Esophagus muscularis mucosa (tissue), 4 donors: ENCODE measurements at regions not wholly inside any gene's neighbourhood (a gene's known extent, or its start where the extent isn't known, plus 50 kb on each side); places are given as distances from the start of the nearest gene placed in this dataset.
"Not testable (repeated sequence)": the region's sequence is repeated elsewhere in the genome, so short reads cannot be mapped to it uniquely, and the experiment has no call there.

Experiments used
- DNase-seq: peaks from one replicate; pipeline ENCODE4 v3.0.0-alpha.2; 2017; ENCODE audit errors: extremely low spot score
- H3K27ac ChIP-seq, 4 donors: fragments of 200-600 bp; sonication (generic); replicated peaks in 1 of 4; 1 replicate in 3 of 4; 2 replicates in 1 of 4; pipeline ENCODE4 v1.5.1; 2016 to 2019; ENCODE audit warnings: mild to moderate bottlenecking in 1 of 4
- H3K27me3 ChIP-seq, 4 donors: fragments of 200-600 bp; sonication (generic); one replicate each; pipeline versions ENCODE4 v1.5.1 to v1.6.0; 2016 to 2019
- H3K36me3 ChIP-seq, 4 donors: fragments of 200-600 bp; sonication (generic); one replicate each; pipeline ENCODE4 v1.5.1; 2016 to 2019
- H3K4me1 ChIP-seq, 4 donors: fragments of 200-600 bp; sonication (generic); one replicate each; pipeline ENCODE4 v1.5.1; 2016 to 2019
- H3K4me3 ChIP-seq, 4 donors: fragments of 200-600 bp; sonication (generic); 1 replicate in 2 of 4; 2 replicates in 2 of 4; pipeline ENCODE4 v1.5.1; 2016 to 2019; ENCODE audit warnings: mild to moderate bottlenecking in 4 of 4, moderate library complexity in 1 of 4
- H3K9me3 ChIP-seq, 4 donors: fragments of 200-600 bp; sonication (generic); 1 replicate in 3 of 4; 2 replicates in 1 of 4; pipeline ENCODE4 v1.5.1; 2016 to 2019
- EP300 ChIP-seq: sonication (generic); formaldehyde crosslinking; IDR thresholded peaks from one replicate; pipeline ENCODE4 v1.6.1; 2017; ENCODE audit warnings: antibody characterized with exemption
- POLR2A ChIP-seq: fragments of 450-650 bp; IDR thresholded peaks from one replicate; pipeline ENCODE4 v1.6.1; 2017; ENCODE audit warnings: antibody characterized with exemption, moderate library complexity, mild to moderate bottlenecking, low read depth
- POLR2AphosphoS5 ChIP-seq, 2 donors: sonication (generic); formaldehyde crosslinking; IDR thresholded peaks; one replicate each; pipeline ENCODE4 v1.6.1; 2017; ENCODE audit warnings: antibody characterized with exemption in 2 of 2
- WGBS: methylation state at CpG from one replicate; pipeline ENCODE4 v1.1.5; 2018; 5-methylcytosine and 5-hydroxymethylcytosine counted together
- intact Hi-C: fragments of 100-400 bp; cut with DNase I; formaldehyde crosslinking; loops from one replicate; pipeline ENCODE4 v1.15.1; 2023
- TF ChIP-seq, protein P1 (sequence below), 3 experiments: fragments of 200-600 bp in 2 of 3; fragments of 450-650 bp in 1 of 3; sonication (generic) in 2 of 3; IDR thresholded peaks; one replicate each; pipeline ENCODE4 v1.5.1; 2017 to 2019; ENCODE audit warnings: antibody characterized with exemption in 3 of 3, mild to moderate bottlenecking in 2 of 3, moderate library complexity in 1 of 3

GRCh38 chr4:29726938-29727337 is 993.2 kb upstream of the PCDH7 start:
- intact Hi-C loops, result no loop called here
- Histone ChIP-seq H3K27me3 (no peaks in the 10 kb centered on the region), H3K4me1 (no peaks in the 10 kb centered on the region), H3K36me3 (no peaks in the 10 kb centered on the region), H3K9me3 (no peaks in the 10 kb centered on the region), H3K27ac (no peak overlapping the region), H3K4me3 (no peak overlapping the region)
- TF ChIP-seq POLR2A, result no peak
- TF ChIP-seq POLR2AphosphoS5 (IDR thresholded peaks at IDR 0.05), result no peak
- TF ChIP-seq, protein P1, sequence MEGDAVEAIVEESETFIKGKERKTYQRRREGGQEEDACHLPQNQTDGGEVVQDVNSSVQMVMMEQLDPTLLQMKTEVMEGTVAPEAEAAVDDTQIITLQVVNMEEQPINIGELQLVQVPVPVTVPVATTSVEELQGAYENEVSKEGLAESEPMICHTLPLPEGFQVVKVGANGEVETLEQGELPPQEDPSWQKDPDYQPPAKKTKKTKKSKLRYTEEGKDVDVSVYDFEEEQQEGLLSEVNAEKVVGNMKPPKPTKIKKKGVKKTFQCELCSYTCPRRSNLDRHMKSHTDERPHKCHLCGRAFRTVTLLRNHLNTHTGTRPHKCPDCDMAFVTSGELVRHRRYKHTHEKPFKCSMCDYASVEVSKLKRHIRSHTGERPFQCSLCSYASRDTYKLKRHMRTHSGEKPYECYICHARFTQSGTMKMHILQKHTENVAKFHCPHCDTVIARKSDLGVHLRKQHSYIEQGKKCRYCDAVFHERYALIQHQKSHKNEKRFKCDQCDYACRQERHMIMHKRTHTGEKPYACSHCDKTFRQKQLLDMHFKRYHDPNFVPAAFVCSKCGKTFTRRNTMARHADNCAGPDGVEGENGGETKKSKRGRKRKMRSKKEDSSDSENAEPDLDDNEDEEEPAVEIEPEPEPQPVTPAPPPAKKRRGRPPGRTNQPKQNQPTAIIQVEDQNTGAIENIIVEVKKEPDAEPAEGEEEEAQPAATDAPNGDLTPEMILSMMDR (IDR thresholded peaks at IDR 0.05), result no peak
- no peak for TF ChIP-seq EP300
- DNase-seq, result no peak
- 86% methylated on average over 3 of the region's 3 CpGs for WGBS

DNA sequence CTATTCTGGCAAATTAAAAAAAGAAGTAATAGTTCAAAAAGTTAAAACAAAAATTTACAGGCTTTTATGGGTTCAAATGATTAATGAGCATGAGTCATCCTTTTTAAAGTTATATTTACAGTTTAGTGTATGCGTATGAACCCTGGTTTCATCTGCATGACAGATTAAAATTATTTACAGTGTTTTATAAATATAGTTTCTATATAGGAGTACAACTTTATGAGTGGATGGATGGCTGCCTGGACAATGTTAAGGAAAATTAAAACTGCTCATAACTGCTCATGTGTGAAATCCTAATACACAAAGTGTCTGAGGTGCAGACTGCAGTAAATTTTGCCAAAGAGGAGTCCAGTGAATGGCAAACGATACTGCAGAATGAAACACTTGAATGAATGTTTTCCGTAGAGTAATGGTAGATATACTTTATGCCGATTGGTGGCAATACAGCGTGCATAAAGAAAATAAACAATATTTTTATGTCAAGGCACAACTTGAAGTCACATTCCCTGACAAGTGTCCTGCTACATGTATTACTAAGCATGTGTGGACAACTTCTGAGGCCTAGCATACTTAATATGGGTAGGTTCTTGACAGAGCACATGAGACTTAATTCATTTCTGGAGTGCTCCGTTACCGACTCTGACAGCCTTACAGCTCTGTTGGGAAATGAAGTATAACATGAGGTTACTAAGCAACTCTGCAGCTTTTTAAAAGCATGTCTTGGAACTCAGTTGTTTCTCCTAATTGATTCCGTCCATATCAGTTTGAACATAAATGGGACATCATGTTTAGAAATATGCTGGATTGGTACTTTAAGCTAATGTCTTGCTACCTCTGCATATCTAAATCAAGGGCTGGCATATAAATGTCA is 985.6 kb upstream of the PCDH7 start:
- no peak for TF ChIP-seq POLR2AphosphoS5 (IDR thresholded peaks at IDR 0.05)
- Histone ChIP-seq H3K4me3 (no peak overlapping the region), H3K9me3 (no peaks in the 10 kb centered on the region), H3K27ac (no peak overlapping the region), H3K36me3 (no peaks in the 10 kb centered on the region), H3K4me1 (no peaks in the 10 kb centered on the region), H3K27me3 (no peaks in the 10 kb centered on the region)
- 57% methylated on average over 8 of the region's 8 CpGs for WGBS
- intact Hi-C loops, result no loop called here
- DNase-seq, result no peak

GRCh38 chr4:29756966-29757365 is 963.2 kb upstream of the PCDH7 start:
- Histone ChIP-seq H3K27me3 (no peaks in the 10 kb centered on the region), H3K9me3 (no peaks in the 10 kb centered on the region), H3K36me3 (no peaks in the 10 kb centered on the region), H3K4me3 (no peak overlapping the region), H3K4me1 (no peaks in the 10 kb centered on the region), H3K27ac (no peak overlapping the region)
- DNase-seq, result no peak
- intact Hi-C loops, result no loop called here
- TF ChIP-seq POLR2A (no peak), EP300 (no peak), POLR2AphosphoS5 (IDR thresholded peaks at IDR 0.05) (no peak)
- TF ChIP-seq, protein P1 (IDR thresholded peaks at IDR 0.05), result no peak
- 53% methylated on average over 3 of the region's 3 CpGs for whole genome bisulfite sequencing

DNA sequence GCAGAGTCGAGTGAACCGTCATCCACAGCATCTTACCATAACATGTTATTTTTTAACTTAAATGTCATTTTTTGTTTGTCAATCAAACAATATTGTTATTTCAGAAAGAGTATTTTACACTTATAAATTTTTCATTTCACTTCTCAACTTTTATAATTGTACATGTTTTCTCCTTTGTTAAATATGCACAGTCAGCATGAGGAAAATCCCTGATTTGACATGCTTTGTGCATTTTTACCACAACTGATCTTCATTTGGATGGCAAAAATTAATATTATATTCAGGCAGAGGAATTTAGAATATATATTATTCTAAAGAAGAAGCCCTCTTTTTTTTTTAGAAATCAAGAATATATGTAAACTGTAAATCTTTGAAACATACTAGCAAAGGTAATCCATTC is 958.0 kb upstream of the PCDH7 start:
- Histone ChIP-seq H3K27me3 (no peaks in the 10 kb centered on the region), H3K4me3 (no peak overlapping the region), H3K27ac (no peak overlapping the region), H3K9me3 (no peaks in the 10 kb centered on the region), H3K4me1 (no peaks in the 10 kb centered on the region), H3K36me3 (no peaks in the 10 kb centered on the region)
- DNase-seq, result no peak
- WGBS, result 90% methylated on average over 2 of the region's 2 CpGs
- intact Hi-C loops, result no loop called here
- TF ChIP-seq POLR2AphosphoS5 (IDR thresholded peaks at IDR 0.05) (no peak), POLR2A (no peak), EP300 (no peak)
- TF ChIP-seq, protein P1 (IDR thresholded peaks at IDR 0.05), result no peak

DNA sequence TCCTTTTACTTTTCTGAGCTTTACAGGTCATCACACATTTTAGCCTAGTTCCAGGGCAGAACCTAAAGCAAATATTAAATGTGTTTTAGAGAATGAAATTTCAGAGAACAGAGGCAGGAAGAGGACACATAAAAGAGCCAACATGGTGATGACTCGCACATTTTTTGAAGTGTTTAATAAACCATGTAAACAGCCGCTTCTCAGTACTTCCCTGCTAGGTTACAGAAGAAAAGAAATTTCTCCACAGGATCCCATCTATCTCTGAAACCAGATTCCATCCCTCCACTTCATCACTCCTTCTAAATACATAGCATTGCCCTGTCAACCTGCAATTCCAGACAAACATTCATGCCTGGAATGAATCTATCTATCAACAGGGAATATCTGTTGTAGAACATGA is 949.5 kb upstream of the PCDH7 start:
- TF ChIP-seq EP300, result no peak
- TF ChIP-seq POLR2AphosphoS5 (IDR thresholded peaks at IDR 0.05), result no peak
- TF ChIP-seq, protein P1 (IDR thresholded peaks at IDR 0.05), result no peak
- no peak for TF ChIP-seq POLR2A

GRCh38 chr4:29788123-29788522 is 932.0 kb upstream of the PCDH7 start:
- 78% methylated on average over 2 of the region's 2 CpGs for WGBS
- H3K4me3 ChIP-seq, H3K27ac ChIP-seq, intact Hi-C loops, DNase-seq, H3K27me3 ChIP-seq, H3K36me3 ChIP-seq, H3K4me1 ChIP-seq: not testable (repeated sequence)
- H3K9me3 ChIP-seq, result peaks cover 0 to 20% (median 7%) of the 10 kb centered on the region in 4 donors

More for the DNA sequence above, 949.5 kb upstream of the PCDH7 start:
- no peak for DNase-seq
- H3K27ac ChIP-seq, result no peak overlapping the region
- H3K36me3 ChIP-seq, result no peaks in the 10 kb centered on the region
- H3K4me3 ChIP-seq, result no peak overlapping the region
- no peaks in the 10 kb centered on the region for H3K9me3 ChIP-seq
- WGBS, result 67% methylated on average over 2 of the region's 2 CpGs
- no peaks in the 10 kb centered on the region for H3K4me1 ChIP-seq
- no peaks in the 10 kb centered on the region for H3K27me3 ChIP-seq
- intact Hi-C loops, result no loop called here
